HG03159 (cell line): ENCODE measurements at regions not wholly inside any gene's neighbourhood (a gene's known extent, or its start where the extent isn't known, plus 50 kb on each side); places are given as distances from the start of the nearest gene placed in this dataset.
"Not testable (repeated sequence)": the region's sequence is repeated elsewhere in the genome, so short reads cannot be mapped to it uniquely, and the experiment has no call there.

Experiments
- ATAC-seq: cut with Tn5 transposase; IDR thresholded peaks from one replicate; pipeline ENCODE4 v1.9.1; 2021; ENCODE audit warnings: mild to moderate bottlenecking, moderate library complexity; ENCODE audit not compliant: unreplicated experiment

DNA sequence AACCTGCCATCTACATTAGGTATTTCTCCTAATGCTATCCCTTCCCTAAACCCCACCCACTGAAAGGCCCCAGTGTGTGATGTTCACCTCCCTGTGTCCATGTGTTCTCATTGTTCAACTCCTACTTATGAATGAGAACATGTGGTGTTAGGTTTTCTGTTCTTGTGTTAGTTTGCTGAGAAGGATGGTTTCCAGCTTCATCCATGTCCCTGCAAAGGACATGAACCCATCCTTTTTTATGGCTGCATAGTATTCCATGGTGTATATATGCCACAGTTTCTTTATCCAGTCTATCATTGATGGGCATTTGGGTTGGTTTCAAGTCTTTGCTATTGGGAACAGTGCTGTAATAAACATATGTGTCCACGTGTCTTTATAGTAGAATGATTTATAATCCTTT is 149.2 kb downstream of the PCDH7 start:
- not testable (repeated sequence) for ATAC-seq

DNA sequence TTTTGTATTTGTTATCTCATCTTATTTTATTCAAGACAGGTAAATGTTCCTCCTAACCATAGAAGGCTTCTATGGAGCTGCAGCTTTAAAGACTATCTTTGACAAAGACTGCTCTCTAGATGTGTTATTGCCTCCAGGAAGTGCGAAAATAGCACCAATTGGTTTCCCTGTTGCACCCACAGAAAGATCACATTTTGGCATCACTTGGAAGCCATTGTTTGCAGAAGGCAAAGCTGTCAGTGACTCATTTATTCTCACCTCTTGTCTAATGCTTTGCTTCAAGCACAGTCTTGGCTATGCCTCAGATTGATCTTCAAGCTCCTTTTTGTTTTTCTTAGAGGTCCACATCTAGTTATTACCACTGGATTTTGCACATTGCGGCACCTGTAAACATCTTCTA is 150.3 kb downstream of the PCDH7 start:
- ATAC-seq = no peak

DNA sequence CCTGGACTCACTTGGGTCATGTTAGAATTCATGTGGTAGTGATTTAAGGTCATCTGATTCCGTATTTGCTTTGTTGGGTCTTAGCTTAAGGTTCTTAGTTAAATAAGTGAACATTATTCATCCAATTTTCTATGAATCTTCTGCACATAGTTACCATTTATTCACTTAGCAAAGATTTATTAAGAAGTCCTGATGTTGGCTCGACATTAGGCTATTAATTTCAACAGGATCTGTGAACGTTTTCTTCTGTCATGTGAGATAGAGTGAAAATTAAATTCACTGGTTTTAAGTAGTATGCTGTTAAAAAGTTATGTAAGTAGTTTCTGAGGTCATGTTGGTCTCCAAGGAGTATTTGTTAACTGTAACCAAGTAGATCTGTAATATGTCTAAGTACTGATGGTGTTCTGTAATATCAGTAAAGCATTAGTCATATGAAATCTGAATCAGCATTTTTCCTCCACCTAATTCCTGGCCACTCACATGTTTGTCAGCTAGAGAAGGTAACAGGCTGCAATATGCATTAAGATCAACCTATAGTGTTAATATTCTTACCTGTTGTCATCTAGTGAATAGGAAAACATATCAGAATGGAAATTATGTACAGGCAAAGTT is 155.6 kb downstream of the PCDH7 start:
- ATAC-seq = no peak

DNA sequence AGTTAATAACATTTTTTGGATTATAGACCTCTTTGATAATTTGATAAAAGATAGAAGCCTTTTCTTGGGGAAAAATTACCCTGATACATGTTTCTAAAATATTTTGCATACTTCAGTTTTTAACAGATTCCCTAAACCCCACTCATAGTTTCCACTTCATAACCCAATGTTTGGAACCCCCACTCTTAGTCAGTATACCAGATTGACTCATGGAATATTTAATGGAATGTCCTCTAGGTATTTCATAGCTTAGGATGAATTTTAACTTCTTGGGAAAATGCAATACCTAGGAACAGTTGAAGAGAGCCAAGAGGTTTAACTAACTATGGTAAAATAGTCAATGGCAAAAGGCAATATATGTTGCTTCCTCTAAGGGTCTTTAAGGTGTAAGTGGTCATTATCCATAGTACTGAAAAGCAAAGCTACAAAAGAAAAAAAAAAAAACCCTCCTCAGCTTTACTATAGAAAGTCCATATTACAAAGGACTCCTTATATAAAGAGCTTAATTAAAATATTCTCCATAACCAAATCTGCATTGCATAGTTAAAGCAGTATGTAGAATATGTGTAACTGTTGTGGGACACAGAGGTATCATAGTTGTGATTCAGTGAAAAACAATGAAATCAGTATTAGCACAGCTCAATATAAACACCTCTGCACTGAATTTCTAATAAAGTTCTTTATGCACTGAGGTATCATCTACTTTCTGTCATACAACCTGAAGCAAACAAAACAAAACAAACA is 159.9 kb downstream of the PCDH7 start:
- no peak for ATAC-seq

DNA sequence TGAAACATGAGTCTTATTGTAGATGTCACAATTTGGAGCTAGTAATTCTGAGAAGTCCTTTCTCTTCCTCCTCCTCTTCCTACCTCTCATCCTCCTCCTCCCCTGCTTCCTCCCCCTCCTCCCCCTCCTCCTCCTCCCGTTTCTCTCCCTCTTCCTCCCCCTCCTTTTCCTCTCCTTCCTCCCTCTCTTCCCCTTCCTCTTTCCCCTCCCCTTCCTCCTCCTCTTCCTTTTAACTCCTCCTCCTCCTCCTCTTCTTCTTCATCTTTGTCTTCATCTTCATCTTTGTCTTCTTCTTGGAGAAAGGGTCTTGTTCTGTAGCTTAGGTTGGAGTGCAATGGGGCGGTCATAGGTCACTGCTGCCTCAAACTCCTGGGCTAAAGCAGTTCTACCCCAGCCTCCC is 161.8 kb downstream of the PCDH7 start:
- ATAC-seq = no peak

DNA sequence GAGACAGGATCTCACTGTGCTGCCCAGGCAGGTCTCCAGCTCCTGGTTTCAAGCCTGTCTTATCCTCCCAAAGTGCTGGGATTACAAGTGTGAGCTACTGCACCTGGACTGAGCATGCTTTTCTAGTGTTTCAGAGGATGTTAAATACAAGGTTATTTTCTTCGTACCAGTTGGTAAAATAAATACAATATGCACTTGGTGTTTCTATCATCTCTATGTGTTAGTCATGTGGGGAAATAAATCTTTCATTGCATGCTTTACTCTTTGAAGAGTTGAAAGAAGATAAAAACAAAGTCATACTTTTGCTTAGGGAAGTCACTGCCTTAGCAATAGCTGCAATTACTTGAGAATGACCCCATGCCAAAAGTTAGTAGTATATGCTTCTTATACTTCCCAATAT is 162.3 kb downstream of the PCDH7 start:
- no peak for ATAC-seq

DNA sequence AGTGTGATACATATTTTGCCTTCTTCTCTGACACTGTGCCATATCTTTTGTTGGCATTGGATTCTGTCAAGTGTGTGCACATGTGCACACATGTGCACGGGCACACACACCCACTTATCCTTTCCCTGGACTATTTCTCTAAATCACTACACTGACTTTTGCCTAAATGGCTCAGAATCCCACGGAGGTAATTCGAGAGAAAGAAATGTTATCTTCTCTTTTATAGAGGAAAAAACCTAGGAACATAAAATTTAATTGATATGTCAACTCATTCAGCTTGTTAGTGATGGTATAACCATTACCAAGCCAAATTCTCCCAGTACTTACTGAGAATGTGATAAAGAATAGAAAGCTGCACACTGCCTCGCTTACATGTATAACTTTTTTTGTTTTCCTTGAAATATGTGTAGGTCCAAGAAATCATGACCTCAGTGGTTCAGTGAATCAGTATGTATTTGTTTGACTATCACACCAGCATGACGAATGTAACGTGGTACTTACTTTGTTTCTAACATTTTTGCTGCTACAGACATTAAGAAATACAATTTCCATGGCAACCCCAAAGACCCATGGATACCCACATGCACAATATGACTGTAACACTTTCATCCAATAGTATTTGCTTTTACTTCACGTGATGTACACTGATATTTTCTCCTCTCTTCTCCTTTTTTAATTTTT is 163.0 kb downstream of the PCDH7 start:
- ATAC-seq = no peak

DNA sequence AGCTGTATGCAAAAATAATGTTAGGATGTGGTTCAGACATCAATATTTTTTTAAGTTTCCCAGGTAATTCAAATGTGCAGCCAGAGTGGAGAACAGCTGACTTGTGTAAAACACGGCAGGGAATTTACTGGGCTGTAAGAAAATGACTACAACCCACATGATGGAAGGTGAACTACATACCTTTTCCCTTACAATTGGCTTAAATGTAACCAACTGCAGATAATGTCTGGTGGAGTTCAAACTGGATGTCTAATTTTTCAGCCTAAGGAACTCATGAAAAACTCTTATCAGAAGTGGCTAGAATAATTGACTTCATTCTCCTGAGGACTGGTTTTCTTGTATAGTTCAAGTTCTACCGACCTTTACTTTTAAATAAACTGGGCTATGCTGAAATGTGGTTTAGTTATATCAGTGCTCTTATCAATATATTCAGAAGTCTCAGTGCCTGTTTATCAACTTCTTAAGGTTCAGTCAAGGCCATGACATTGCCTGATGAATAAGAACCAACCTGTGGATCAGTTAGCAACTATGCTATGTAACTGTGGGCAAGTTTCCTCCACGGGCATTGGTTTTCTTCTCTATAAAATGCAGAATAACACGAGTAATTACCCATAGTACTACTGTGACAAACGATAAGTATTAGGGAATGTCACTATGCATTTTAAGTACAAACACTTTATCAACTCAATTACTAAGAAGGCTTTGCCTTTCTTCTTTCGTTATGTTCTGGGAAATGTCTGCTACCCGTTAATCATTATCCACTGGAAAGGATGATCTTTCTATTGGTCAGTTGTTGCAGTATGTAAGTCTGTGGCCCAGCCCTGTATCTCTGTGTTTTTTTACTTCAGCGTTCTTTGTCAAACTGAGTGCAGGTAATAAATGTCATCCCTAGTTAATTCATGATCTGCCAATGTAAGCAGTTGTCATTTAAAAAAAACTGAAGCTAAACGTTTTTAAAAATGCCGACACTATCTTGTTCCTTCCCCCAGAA is 181.6 kb downstream of the PCDH7 start:
- ATAC-seq = no peak

DNA sequence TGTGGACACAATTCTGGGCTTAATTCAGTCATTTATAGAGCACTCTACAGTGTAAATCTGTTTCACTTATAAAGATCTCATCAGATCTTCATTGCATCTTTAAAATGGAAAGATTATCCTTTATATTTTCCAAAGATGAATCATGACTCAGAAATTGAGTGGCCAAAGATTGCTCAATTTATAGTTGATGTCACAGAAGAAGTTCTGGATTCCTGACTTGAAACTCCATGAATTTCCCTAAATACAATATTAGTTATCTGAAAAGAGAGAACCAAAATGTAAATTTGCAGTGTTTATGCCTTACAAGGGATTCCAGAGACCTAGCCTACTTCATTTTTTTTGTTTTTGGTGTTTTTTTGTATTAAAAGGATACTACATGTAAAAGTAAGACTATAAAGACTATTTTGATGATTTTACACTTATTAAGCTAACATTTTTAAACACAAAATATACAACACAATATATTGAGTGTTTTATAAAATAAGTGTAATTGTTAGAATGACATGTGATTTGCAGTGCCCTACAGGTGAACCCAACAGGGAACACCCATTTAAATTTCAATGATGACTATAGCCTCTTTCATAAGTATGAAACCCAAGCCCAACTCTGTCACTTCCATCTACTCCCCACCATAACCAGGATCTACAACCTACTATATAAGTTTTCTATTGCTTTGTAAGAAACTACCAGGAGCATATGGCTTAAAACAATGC is 183.5 kb downstream of the PCDH7 start:
- no peak for ATAC-seq

DNA sequence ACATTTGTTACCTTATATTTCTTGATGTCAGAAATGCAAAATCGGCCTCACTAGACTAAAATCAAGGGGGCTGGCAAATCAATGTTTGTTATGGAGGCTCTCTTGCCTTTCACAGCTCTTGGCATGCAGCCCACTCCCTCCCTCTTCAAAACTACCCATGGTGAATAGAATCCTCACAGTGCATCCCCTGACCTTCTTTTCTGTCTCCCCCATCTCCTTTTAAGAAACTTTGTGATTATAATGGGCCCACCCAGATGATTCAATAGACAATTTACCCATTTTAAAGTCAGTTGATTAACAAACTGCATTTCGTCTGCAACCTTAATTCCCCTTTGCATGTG is 184.0 kb downstream of the PCDH7 start:
- no peak for ATAC-seq

DNA sequence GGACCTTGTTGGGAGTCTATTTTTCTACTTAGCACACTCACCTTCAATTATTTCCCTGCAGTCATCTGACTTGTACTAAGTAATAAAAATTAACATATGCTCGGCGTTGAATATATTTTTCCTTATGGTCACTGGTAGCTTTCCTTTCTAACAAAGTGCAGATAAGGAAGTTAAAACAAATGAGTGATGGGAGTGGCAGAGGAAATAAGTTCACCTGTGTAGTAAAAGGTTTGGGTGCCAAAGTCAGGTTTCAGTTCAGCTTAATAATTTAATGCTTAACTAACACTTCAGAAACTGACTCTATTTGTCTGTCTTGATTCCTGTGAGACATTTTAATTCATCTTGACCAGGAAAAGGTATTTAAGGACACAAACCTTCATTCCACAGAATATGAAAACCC is 184.4 kb downstream of the PCDH7 start:
- peak; percentile 80 for ATAC-seq

DNA sequence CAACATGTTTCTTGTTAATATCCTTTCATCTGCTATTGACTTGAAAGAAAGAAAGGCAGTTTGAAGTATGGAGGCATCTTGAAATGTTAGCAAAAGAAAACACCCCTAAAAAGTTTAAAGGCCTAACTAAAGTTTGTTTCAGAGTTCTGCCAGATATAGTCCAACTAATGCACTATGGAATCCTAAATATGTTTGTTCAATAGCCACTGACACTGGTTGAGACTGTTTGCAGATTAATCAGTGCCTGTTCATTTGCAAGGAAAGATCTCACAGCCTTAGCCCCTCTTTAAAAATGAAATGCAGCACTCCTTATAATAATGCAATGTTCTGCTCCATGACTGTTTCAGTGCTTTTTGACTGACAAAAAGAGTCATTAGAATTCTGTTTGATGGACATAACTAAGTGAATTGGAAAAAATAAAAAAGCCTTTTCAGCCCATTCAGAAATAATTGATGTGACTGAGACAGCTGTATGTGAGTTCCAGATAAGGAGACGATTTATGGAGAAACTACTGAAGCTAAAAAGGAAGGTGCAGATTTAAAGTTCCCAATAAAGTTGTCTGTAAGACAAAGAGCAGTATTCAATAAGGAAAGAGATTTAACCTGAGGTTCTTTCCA is 192.0 kb downstream of the PCDH7 start:
- ATAC-seq = no peak

DNA sequence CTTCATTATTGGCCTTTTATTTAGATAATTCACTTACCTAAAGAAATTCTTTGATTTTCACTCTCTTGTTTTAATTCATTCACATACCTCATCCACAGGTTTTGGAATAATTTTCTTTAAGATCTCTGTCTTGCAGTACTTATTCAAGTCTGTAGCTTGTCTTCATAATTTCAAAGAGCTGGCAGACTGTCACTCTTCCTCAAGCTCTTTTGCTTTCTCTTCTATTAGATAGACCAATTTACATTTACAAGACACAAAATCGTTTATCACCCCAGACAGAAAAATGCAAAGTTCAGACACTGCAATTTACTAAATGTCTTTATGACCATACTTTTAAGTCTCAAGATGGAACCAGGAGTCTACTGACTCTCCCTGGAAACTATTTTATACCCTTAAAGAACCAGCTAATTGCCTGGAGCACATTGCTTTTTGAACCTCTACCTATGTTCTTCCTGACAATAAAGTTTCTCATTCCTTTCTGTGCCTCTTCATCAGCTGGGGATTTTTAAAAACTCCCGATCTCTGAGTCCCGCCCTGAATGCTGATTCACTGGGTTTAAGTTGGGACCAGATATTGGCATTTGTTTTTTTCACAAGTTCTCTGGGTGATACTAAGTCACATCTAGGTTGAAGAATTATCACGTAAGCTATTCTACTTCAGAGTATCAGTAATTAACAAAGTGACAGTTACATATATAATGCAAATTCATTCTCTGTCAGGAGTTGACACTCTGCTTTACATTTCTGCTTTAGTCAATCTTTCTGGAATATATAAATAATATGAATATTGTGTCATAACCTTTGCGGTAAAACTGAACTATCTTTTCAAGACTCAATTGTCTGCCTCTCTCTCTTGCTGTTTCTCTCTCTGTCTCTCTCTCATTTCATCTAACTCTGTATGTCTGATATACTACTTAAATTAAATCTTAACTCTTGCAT is 196.4 kb downstream of the PCDH7 start:
- no peak for ATAC-seq

DNA sequence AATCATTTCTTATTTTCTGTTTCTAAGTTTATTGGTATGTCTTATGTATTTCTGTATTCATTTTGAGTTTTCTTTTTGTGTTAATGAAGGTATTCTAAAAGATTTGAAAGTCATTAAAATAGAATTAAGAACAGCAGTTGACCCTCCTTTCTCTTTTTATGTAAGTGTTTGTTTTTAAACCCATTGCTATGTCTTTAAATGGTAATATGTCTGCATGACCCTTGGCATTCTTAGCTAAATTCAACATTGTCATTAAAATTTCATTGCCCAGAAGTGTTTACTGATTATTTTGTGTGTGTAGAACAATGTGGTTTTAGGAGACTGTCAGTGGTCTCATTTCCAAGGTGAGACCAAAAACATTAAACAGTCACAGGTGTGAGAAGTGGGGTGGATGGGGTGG is 197.8 kb downstream of the PCDH7 start:
- ATAC-seq = no peak

DNA sequence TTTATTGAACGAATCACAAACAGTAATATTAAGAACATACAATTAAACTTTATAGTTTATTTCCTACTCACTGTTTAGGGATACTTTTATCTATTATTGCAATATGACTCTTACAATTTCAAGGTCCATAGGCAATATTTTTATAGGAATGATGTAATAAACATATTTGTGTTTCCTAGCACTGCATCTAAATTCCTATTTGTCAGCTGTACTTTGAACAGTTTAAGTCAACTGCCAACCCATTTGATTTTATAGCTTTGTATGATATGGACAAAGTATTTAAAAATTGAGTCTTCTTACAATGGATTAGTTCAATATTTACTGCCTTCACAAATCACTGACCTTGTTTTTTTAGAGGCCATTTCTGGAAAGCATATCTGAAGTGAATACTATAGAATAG is 199.3 kb downstream of the PCDH7 start:
- no peak for ATAC-seq

DNA sequence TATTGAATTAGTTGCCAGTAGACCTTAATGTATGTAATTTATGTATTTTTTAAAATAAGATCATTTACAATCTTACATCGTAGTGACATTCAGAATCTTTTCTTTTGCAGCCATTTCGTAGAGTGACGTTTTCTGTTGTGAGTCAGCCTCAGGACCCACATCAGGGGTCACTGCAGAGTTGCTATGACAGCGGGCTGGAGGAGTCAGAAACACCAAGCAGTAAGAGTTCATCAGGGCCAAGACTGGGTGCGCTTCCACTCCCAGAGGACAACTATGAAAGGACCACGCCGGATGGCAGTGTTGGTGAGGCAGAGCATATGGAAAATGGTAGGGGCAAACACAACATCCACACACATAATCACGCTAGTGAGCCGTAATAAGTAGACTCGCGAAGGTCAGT is 199.9 kb downstream of the PCDH7 start:
- no peak for ATAC-seq

DNA sequence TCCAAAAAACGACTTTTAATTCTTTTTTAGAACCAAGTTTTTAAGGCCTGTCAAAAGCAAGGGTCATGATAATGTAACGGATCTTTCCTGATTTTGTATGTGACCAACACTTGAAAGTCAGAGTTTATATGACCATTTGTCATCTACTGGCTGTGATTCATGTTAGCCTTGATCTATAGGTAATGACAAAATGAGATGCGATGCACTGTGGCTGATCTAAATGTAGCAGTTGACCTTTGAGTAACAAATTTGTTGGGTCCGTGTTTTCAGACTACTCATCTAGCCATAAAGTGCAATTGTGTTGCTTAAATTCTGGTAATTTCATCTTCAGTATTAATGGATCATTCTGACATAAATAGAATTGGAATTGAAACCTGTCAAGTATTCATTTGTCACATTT is 202.5 kb downstream of the PCDH7 start:
- no peak for ATAC-seq

DNA sequence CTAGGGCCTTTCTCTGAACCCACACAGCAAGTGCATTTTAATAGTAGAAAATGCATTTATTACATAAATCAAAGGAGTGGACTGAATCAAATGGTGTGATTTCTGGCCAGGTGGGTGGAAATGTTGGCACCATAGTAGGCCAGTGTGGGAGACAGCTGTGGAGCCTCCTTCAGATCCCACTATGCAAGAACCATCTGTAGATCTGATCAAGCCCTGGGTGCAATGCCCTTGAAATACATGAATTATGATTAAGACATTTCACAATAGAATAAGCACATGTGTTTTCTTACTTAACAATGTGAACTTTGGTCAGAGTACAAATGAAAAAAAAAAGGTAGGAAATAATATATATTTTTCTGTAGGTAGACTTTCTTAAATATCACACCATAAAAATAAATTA is 204.3 kb downstream of the PCDH7 start:
- ATAC-seq = no peak

DNA sequence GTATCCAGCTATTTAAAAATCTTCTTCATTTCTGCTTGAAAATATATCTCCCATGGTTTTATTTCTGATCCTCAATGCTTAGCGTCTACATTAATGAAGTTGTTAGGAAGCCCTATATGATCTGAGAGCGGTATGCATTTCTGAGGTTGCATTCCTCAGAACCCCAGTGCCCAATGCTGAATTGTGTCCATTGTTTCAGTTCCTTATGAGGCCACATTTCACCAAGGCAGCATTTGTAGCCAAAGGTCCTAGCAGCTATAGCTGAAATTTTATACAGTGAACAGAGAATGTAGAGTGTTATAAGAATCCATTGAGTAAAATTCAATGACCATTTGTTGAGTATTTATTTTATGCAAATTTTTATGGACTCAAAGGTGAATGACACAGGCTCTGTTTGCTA is 209.5 kb downstream of the PCDH7 start:
- ATAC-seq = no peak
